DOHH2 (cell line): ENCODE measurements at regions not wholly inside any gene's neighbourhood (a gene's known extent, or its start where the extent isn't known, plus 50 kb on each side); places are given as distances from the start of the nearest gene placed in this dataset.
"Not testable (repeated sequence)": the region's sequence is repeated elsewhere in the genome, so short reads cannot be mapped to it uniquely, and the experiment has no call there.

Experiments
- H3F3A ChIP-seq: fragments of 200-600 bp; sonication (generic), shearing (Covaris generic); 2 replicates; pipeline ENCODE4 v1.6.0; 2016; ENCODE audit warnings: antibody characterized with exemption, mild to moderate bottlenecking; ENCODE audit not compliant: control insufficient read depth, insufficient read depth
- H3K27ac ChIP-seq: fragments of 200-600 bp; sonication (generic); 2 replicates; pipeline ENCODE4 v1.5.1; 2014; ENCODE audit warnings: low read depth, mild to moderate bottlenecking, low read length, moderate library complexity
- H3K27me3 ChIP-seq: fragments of 200-600 bp; sonication (generic); 2 replicates; pipeline ENCODE4 v1.6.1; 2014; ENCODE audit warnings: mild to moderate bottlenecking, low read length, mixed read lengths; ENCODE audit not compliant: control insufficient read depth
- H3K36me3 ChIP-seq: fragments of 200-600 bp; sonication (generic); 2 replicates; pipeline ENCODE4 v1.6.1; 2014; ENCODE audit warnings: mild to moderate bottlenecking, low read length, moderate library complexity, mixed read lengths; ENCODE audit not compliant: control insufficient read depth
- H3K4me1 ChIP-seq: fragments of 200-600 bp; sonication (generic); 2 replicates; pipeline ENCODE4 v1.6.1; 2014; ENCODE audit warnings: mild to moderate bottlenecking, low read length, mixed read lengths; ENCODE audit not compliant: control insufficient read depth
- H3K4me2 ChIP-seq: fragments of 200-600 bp; sonication (generic); 2 replicates; pipeline ENCODE4 v1.6.0; 2014; ENCODE audit warnings: mild to moderate bottlenecking, low read length, moderate library complexity
- H3K4me3 ChIP-seq: fragments of 200-600 bp; sonication (generic); 2 replicates; pipeline ENCODE4 v1.5.1; 2014; ENCODE audit warnings: mild to moderate bottlenecking, low read length, mixed read lengths
- H3K79me2 ChIP-seq: fragments of 200-600 bp; sonication (generic); 2 replicates; pipeline ENCODE4 v1.6.1; 2014; ENCODE audit warnings: mild to moderate bottlenecking, low read length, mixed read lengths; ENCODE audit not compliant: control insufficient read depth
- H3K9me2 ChIP-seq: fragments of 200-600 bp; sonication (generic); replicated peaks from 2 replicates; pipeline ENCODE4 v1.6.1; 2014; ENCODE audit warnings: mild to moderate bottlenecking, low read length, mixed read lengths; ENCODE audit not compliant: control insufficient read depth
- H3K9me3 ChIP-seq: fragments of 200-600 bp; sonication (generic); 2 replicates; pipeline ENCODE4 v1.6.1; 2014; ENCODE audit warnings: antibody characterized with exemption, low read length, mixed read lengths; ENCODE audit not compliant: control insufficient read depth, insufficient read depth
- H4K20me1 ChIP-seq: fragments of 200-600 bp; sonication (generic); 2 replicates; pipeline ENCODE4 v1.6.0; 2014; ENCODE audit warnings: low read depth, mild to moderate bottlenecking, antibody characterized with exemption, low read length, moderate library complexity; ENCODE audit not compliant: control insufficient read depth, insufficient read depth
- CTCF ChIP-seq: fragments of 200-600 bp; sonication (generic); IDR thresholded peaks from one replicate; pipeline ENCODE4 v1.5.1; 2014; ENCODE audit warnings: antibody characterized with exemption, mild to moderate bottlenecking, low read depth, low read length; ENCODE audit not compliant: poor library complexity, severe bottlenecking
- EZH2phosphoT487 ChIP-seq: fragments of 200-600 bp; sonication (generic); IDR thresholded peaks from 2 replicates; pipeline ENCODE4 v1.6.1; 2017; ENCODE audit warnings: borderline replicate concordance, mild to moderate bottlenecking, antibody characterized with exemption, low read length, moderate library complexity, mixed read lengths

- no peaks in the 10 kb centered on the region for H4K20me1 ChIP-seq
- peaks cover 6% of the 10 kb centered on the region for H3K4me1 ChIP-seq
- H3K9me2 ChIP-seq: no peaks in the 10 kb centered on the region
- H3K36me3 ChIP-seq: no peaks in the 10 kb centered on the region
- no peaks in the 10 kb centered on the region for H3K27me3 ChIP-seq
- H3K4me2 ChIP-seq: no peak overlapping the region
- no peak overlapping the region for H3K4me3 ChIP-seq
- no peaks in the 10 kb centered on the region for H3K79me2 ChIP-seq
- H3F3A ChIP-seq: no peaks in the 10 kb centered on the region
- H3K9me3 ChIP-seq: no peaks in the 10 kb centered on the region
- no peak overlapping the region for H3K27ac ChIP-seq
- TF ChIP-seq CTCF (no peak), EZH2phosphoT487 (no peak)
These were observed 131.9 kb upstream of the ZC3H12C start for GRCh38 chr11:109961261-109961660.

GRCh38 chr11:109963101-109963500 lies 130.1 kb upstream of the ZC3H12C start:
- no peak for TF ChIP-seq EZH2phosphoT487
- TF ChIP-seq CTCF: no peak
- no peaks in the 10 kb centered on the region for H3K9me2 ChIP-seq
- no peak overlapping the region for H3K4me2 ChIP-seq
- H3K9me3 ChIP-seq: no peaks in the 10 kb centered on the region
- no peaks in the 10 kb centered on the region for H3K36me3 ChIP-seq
- H3K4me1 ChIP-seq: no peaks in the 10 kb centered on the region
- no peaks in the 10 kb centered on the region for H3K79me2 ChIP-seq
- no peak overlapping the region for H3K27ac ChIP-seq
- H3F3A ChIP-seq: no peaks in the 10 kb centered on the region
- H3K27me3 ChIP-seq: no peaks in the 10 kb centered on the region
- no peak overlapping the region for H3K4me3 ChIP-seq
- H4K20me1 ChIP-seq: no peaks in the 10 kb centered on the region

GRCh38 chr11:109964487-109964886 lies 128.7 kb upstream of the ZC3H12C start:
- Histone ChIP-seq H3K27ac (no peak overlapping the region), H3K4me3 (no peak overlapping the region), H3K36me3 (no peaks in the 10 kb centered on the region), H4K20me1 (no peaks in the 10 kb centered on the region), H3K27me3 (no peaks in the 10 kb centered on the region), H3K4me1 (no peaks in the 10 kb centered on the region), H3K9me3 (no peaks in the 10 kb centered on the region), H3K9me2 (no peaks in the 10 kb centered on the region), H3F3A (no peaks in the 10 kb centered on the region), H3K4me2 (no peak overlapping the region), H3K79me2 (no peaks in the 10 kb centered on the region)
- TF ChIP-seq CTCF (no peak), EZH2phosphoT487 (no peak)

- H3K9me2 ChIP-seq, H3K27ac ChIP-seq, H3K79me2 ChIP-seq, H3K4me3 ChIP-seq, H4K20me1 ChIP-seq, H3K4me1 ChIP-seq, H3K36me3 ChIP-seq, H3K27me3 ChIP-seq, H3K9me3 ChIP-seq, H3K4me2 ChIP-seq, H3F3A ChIP-seq: not testable (repeated sequence)
These were observed 127.7 kb upstream of the ZC3H12C start for GRCh38 chr11:109965445-109965844.

GRCh38 chr11:109965926-109966325 lies 127.3 kb upstream of the ZC3H12C start:
- H3K27me3 ChIP-seq, H3K4me3 ChIP-seq, H3K9me3 ChIP-seq, H3K4me2 ChIP-seq, H3K27ac ChIP-seq, H3K36me3 ChIP-seq, H3K9me2 ChIP-seq, H4K20me1 ChIP-seq, H3K4me1 ChIP-seq, H3K79me2 ChIP-seq, H3F3A ChIP-seq: not testable (repeated sequence)

- H3K9me2 ChIP-seq, H3K27ac ChIP-seq, H3K9me3 ChIP-seq: not testable (repeated sequence)
These were observed 126.1 kb upstream of the ZC3H12C start for GRCh38 chr11:109967136-109967535.

More at GRCh38 chr11:109967136-109967535, 126.1 kb upstream of the ZC3H12C start:
- H4K20me1 ChIP-seq, H3F3A ChIP-seq, H3K4me3 ChIP-seq, H3K4me2 ChIP-seq, H3K79me2 ChIP-seq, H3K27me3 ChIP-seq, H3K36me3 ChIP-seq: not testable (repeated sequence)
- H3K4me1 ChIP-seq: peaks cover 16% of the 10 kb centered on the region
